GM18870 (cell line): ENCODE measurements at regions not wholly inside any gene's neighbourhood (a gene's known extent, or its start where the extent isn't known, plus 50 kb on each side); places are given as distances from the start of the nearest gene placed in this dataset.

ENCODE experiments used
- ATAC-seq: cut with Tn5 transposase; IDR thresholded peaks from one replicate; pipeline ENCODE4 v1.9.1; 2021; ENCODE audit warnings: moderate library complexity; ENCODE audit not compliant: unreplicated experiment

DNA sequence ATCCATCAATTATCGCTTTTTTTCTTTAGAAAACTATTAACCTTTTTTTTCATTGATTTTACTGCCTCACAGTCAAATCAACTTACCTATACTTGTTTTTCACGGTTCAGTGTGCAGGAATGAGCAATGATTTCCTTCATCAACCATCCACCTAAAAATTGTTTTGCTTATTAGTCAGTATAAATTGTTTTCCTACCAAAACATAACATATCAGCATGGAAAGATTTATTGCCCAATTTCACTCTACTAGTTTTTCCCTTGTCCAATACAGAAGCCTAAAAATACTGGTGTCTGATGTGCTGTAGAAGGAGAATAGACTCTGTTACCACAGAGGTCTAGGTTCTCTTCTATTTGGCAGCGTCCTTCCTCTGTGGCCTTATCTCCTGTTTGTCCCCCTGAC is 558.2 kb upstream of the CITED2 start:
- no peak for ATAC-seq

DNA sequence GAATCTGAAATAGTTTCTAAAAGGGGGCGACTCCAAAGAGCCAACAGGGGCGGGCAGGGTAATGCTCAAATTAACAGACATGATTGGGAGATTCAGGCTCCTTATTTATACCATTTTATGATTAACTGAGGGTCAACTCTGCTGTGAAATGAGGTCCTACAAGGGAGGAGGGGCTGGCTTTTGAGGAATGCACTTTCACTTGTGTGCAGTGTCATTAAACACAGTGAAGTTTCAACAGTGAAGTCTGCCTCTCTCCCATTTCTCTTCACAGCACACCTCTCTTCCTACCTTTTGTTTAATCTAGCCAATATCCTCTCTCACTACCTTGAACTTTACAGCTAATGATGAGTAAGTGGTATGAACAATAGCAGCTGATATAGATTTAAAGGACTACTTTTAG is 557.3 kb upstream of the CITED2 start:
- ATAC-seq: no peak

DNA sequence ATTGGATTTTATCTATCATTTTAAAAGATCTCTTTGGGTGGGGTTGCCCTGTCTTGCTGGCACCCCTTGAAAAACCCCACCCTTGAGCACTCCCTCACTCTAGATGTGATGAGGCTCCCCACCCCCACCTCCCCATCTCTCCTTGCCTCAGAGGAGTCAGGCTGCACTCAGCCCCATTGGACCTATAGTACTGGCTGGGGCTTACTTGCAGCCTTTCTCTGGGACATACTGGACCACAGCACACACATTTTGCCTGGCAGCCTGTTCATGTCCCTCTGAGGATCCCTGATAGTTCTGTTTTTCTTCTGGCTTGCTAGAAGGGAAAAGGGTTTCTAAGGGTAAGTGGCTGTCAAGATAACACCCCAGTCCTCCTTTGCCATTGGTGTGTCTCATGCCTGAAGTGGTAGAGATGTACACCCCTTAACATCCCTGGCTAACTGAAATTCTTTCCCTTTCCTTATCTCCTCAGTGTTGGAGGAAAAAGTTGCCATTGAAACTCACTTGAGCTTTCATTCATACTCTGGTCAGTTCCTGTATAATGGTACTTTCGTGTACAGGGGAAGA is 553.4 kb upstream of the CITED2 start:
- ATAC-seq: no peak

DNA sequence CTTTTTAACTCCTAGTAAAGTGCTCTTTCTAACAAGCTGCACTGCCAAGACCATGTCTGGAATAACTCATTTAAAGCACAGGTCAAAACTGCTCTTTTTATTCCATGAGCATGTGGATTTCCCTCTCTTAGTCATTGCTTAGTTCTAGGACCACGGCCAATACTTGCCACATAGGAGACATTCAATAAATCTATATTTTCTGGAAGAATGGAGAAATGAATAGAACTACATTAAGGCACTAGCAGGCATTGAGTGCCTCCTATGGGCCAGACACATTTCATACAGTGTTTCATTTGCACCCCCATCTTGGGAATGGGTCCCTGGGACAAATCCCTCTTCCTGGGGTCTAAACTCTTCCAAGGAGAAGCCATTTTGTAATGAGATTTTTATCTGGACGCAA is 552.8 kb upstream of the CITED2 start:
- ATAC-seq: no peak

DNA sequence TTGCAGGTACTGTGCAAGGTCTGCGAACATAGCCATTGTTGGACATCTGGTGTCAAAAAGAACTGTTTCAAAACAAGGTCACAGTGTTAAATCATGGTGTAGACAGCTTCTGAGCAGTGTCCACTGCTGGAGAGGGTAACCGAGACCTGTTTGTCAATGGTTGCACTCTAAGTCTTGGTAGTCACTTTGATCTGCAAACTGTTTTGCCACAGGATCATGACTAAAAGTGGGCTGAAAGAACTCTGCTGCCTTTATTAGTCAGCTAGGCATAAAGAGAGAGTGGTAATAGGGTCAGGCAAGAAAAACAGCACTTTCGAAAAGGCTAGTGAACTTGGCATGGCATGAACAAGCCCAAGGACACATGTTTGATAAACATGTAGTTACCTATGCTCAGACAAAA is 552.3 kb upstream of the CITED2 start:
- no peak for ATAC-seq

DNA sequence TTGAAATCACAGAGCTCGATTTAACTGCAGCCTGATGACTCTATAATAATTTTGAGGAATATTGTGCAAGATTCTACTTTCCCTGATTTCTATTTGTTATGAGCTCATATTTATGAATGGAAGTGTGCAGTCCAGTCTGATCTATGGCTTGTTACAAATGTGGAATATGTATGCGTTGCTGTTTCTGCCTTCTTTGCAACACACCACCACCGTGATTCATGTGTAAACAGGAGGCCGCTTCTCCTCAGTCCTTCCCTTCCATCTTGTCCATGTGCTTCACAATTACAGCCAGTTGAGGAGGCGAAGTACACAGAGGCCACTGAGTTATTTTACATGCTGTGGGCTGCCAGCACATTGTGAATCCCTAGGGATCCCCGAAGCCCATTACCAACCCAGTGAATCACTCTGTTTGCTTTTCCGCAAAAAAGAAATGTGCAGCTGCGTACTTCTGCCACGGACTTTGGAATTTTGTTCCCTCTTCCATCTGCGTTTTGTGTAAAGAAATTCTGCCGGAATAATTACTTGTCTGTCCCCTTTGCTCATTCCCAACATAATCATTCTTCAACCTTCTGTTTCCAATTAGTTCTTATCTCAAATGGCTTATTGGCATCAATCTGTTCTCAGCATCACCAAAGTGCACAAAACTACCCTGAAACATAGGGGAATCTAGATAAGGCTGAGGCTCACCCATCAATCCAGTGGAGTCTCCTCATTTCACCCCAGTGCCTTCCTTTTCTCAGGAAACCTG is 551.6 kb upstream of the CITED2 start:
- no peak for ATAC-seq

DNA sequence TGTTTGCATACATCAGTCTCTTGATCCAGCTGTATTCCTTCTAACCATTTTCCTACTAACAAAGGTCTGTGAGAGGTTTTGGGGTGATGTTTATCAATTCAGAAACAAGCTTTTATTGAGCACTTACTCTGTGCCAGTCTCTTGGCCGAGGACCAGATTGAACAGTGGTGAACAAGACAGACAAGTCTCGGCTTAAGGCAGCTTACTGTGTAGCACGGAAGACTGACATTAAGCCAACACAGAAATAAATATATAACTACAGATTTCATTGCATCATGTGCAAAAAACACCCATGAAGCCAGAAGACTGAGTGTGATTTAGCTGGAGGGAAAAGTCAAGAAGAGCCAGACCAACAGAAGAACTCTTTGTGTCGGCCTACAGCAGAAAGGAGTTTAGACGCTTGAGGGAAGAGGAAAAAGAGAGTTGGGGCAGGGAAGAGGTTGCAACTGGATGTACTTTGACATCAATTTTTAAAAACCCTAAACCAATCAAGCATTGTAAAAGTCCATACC is 549.6 kb upstream of the CITED2 start:
- no peak for ATAC-seq

DNA sequence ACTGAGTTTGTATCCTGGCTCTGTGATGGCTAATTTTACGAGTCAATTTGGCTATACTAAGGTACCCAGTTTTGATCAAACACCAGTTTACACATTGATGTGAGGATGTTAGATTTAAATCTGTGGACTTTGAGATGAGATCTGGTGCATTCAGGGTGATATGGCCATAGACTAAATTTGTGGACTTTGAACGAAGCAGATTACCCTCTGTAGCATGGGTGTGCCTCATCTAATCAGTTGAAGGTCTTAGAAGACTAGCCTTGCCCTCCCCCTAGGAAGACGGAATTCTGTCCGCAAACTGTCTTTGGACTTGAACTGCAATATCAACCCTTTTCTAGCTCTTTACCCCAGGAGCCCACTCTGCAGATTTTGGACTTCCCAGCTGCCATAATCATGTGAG is 547.8 kb upstream of the CITED2 start:
- no peak for ATAC-seq

DNA sequence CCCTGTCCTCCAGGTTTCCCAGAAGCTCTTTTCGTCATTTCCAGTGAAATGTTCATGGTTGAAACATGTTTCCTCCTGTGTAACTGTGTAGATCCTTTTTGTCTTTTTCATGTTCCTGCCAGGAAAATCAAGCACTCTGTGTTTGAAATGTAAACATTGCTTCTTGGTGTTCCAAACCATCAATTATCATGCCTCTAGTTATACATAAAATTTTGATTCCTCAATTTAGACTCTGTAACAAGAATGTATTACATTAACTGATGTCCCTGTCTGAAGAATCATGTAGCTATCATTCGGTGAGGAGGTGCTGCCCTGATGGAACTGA is 546.3 kb upstream of the CITED2 start:
- ATAC-seq: no peak

DNA sequence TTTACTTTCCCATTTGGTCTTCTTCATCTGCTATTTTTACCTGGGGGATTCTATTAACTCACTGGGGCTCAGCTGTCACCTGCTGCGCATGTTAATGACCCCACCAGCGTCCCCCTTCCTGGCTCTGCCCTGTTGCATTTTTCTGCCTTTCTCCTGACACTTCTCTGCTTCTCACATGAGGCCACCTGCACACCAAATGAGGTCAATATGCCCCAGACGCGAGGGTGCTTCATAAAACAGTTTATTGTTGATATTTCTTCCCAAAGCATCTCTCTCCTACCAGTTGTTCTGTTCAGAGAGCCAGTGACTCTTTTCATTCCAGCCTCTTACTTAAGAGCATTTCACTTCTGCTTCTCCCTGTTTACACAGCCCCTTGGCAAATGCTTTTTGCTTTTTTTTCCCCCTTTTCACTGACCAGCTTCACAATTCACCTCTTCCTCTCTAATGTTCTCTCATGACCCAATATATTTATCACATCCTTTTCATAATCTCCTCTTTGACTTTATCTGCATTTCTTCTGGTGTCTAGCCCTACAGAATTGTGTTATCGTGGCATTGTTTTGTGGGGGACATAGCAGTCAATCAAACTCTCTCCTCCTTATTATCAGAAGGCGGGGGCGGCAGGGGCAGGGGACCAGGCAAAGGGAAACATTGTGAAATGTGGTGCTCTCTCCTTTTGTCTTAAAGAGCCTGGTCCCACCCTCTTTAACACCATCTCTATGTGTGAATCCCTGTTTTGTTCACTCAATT is 545.8 kb upstream of the CITED2 start:
- ATAC-seq: no peak

DNA sequence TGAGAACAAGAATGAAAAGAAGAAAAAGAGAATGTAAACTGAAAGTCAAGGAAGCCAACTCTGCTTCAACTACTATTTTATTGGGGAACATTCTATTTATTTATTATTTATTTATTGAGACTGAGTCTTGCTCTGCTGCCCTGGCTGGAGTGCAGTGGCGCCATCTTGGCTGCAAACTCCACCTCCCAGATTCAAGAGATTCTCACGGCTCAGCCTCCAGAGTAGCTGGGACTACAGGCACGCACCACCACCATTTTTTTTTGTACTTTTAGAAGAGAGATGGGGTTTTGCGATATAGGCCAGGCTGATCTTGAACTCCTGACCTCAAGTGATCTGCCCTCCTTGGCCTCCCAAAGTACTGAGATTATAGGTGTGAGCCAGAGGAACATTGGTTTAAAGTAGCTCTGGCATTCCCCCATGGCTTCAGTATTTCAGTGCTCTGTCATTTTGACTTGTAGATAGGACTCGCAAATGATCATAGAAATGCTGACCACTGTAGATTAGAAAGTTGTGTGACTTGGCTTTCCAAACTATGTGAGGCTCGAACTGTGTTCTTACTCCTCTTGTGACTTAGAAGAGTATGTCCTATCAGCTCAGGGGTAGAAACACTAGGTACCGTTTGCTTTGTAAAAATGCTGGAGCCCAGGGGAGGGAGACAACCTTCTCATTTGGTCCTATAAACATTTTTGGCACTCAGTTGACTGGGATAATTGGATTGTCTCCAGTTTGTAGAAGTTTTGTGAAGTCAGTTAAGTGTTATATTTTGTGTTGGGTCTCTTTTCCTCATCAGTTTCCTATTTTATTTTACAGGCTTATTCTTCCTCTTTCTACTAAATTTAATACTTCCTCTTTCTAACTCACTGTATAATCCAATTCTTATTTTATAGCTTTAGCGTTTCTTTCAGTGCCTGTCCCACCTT is 544.9 kb upstream of the CITED2 start:
- ATAC-seq: no peak

DNA sequence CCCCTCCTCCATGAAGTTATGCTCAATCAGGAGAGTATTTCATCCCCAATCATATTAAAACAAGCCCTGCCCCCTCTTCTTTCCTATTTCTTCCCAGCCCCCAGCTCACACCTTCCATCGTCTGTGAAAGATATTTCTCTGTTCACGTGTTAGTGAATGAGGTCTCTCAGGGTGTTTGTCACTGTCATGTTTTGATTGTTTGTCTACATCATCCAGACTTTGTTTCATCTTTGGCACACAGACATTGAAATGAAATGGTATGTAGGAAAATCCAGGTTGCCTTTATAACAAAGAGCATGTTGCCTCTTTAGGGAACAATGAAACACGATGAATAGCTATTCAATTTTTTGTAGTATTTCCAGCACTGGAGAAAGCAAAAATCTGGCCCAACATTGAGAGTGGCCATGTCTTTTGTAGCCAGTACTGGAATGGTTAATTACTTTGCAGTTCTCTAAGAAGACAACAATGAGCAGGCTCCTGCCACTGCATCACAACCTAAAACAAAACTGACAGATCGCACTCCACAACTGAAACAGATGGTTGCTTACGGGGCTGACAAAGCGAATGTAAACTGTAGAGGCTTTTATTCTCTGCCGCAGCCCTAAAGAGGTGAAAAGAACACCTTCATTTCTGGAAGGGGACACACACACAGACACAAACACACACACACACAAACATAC is 543.6 kb upstream of the CITED2 start:
- no peak for ATAC-seq

DNA sequence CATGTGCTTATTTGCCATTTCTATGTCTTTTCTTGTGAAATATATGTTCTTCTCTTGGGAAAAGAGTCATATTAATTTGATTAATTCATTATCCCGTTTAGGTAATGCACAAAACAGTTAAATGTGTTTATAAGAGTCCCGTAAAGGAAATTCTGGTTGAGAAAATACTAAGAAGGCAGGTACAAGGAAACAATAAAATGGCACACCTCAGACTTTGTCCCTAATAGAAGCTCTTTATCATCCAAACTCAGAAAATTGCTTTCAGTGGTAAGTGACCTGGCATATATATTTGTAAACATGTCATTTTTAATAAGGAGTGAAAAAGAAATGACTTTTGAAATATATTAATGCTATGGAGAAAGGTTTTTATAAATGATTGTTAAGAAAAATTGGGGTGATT is 540.5 kb upstream of the CITED2 start:
- ATAC-seq: no peak

DNA sequence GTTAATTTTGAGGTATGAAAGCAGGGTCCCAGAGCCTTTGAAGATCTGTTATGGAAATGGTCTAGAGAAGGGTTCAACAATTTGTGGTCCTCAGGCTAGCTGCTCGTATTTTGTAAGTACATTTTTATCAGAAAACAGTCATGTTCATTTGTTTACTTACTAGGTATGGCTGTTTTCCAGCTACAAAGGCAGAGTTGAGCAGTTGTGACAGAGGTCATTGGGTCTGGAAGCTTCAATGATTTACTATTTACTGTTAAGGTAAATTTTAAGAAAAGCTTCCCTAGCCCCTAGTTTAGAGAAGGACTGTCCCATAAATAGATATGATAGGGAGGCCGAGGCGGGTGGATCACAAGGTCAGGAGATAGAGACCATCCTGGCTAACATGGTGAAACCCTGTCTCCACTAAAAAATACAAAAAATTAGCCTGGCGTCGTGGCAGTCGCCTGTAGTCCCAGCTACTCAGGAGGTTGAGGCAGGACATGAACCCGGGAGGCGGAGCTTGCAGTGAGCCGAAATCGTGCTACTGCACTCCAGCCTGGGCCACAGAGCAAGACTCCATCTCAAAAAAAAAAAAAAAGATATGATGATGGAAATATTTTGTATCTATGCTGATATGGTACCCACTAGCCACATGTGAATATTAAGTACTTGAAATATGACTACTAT is 538.4 kb upstream of the CITED2 start:
- no peak for ATAC-seq

DNA sequence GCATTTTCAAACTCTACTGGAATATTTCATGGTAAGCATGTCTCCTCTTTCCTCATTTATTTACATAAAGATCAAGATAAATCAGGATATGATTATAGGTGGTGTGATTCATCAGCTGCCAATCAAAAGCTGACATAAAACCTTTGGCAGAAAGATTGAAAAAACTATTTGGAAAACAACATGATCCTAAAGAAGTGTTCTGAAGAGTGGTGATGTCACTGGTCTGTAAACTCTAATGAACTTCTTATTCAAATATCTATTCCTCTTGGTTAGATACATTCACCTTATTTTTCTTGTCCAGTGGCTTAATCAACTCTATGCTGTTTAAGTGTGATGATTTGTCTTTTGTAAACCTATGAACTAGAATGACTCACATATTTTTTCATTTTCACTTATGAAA is 535.5 kb upstream of the CITED2 start:
- no peak for ATAC-seq

DNA sequence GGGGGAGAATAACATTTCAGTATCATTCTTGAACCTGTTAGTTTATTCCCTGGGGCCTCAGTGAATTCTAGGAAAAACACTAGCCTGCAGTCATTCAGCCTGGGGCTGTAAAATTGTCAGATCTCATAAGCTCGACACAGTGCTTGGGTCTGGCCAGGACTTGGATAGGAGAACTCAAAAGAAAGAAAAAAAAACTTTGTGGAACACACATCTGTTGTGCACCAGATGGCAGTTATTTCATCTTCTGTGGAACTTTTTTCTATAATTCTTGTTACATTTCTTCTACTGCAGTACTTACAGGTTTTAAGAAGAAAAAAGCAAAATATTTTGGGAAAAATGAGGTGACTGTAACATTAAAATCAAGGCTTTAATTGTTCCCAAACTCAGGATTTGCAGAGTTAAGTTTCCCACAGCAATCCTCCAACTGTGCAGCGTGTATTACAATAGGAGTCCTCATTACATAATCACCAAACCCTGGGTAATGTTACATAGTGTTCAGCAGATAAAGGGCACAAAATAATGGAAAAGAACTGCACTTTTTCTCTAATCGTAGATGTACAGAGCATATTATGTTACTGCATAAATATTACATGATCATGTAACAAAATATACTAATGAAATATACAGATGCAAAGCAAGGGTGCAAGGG is 531.1 kb upstream of the CITED2 start:
- ATAC-seq: no peak

DNA sequence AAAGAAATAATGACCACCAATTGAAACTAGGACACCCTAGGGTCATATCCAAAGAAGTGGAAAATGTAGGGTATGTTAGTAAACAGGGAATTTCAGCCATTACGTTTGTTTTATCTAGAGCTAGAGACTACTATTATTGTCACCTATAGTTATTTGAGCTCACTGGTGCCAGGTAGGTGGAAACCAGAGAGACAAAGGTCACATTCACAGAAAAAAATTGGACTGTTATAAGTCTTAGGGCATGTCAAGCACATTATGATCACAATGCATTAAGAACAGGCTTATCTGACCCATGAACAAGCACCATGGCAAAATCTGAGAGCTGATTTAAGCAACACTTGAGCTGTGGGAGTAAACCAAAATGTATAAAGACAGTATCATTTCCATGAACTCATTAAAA is 530.1 kb upstream of the CITED2 start:
- no peak for ATAC-seq

DNA sequence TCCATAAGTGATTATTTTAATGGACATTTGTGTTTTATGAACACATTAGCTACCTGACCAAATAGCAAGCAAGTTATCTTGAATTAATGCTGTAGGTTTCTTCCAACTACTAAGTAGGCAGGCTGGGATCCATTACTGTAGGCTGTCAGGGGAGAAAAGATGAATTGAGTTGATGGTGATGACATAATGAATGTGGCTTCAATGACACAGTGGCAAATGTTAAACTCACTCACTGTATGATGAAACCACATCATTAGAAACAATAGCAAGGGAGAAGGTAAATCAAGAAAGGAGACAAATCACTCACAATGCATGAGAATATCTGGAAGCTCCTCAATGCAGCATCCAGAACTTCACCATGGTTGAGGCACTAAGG is 529.7 kb upstream of the CITED2 start:
- no peak for ATAC-seq

DNA sequence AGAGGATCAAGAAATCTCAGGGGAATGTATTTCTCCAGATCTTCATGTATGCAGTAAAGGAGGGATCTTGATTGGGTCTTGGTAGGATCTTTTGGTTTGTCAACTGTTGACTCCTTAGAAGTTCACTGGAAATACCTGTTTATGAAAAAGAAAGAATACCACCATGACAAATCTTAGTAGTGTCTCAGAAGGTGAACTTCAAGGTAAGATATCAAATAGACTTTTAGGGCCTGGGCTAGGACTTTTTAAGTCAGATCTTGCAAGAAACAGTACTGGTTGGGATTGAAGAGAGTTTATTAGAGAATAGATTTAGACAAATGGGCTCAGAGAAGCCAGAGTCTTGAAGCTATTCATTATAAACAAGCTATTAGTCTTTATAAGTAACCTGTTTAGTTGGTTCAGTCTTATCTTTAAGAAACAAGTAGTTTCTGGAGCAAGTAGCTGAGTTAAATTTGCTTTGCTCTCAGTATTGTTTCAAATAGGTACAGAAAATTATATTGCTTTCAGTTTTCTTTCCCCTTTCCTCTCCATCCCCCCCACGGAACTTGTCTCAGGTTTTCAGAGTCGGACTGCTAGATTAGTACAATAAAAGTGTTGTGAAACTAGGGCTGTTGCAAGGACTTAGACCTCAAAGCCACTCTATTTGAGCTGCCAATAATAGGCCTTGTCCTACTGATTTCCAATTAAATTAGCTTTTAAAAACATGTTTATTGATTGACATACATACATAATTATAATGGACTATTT is 529.1 kb upstream of the CITED2 start:
- peak; percentile 98 for ATAC-seq
